G401 (cell line): ENCODE measurements at regions not wholly inside any gene's neighbourhood (a gene's known extent, or its start where the extent isn't known, plus 50 kb on each side); places are given as distances from the start of the nearest gene placed in this dataset.
"Not testable (repeated sequence)": the region's sequence is repeated elsewhere in the genome, so short reads cannot be mapped to it uniquely, and the experiment has no call there.

Experiments
- DNase-seq: peaks from one replicate; pipeline ENCODE4 v3.0.0-alpha.2; 2015; ENCODE audit warnings: low spot score
- in situ Hi-C: cut with HindIII; loops from 2 replicates; pipeline ENCODE4 v1.10.0; 2016; ENCODE audit warnings: low sequenced_read_pairs, mixed read lengths

GRCh38 chr7:119562839-119563238 is 710.1 kb upstream of the KCND2 start:
- peak; percentile 54 for DNase-seq
- in situ Hi-C loops: no loop called here

GRCh38 chr7:119571666-119572065 is 701.3 kb upstream of the KCND2 start:
- no peak for DNase-seq
- in situ Hi-C loops: no loop called here

- in situ Hi-C loops: no loop called here
- DNase-seq: peak; percentile 72
These were observed 700.8 kb upstream of the KCND2 start for GRCh38 chr7:119572132-119572531.

- DNase-seq: no peak
- in situ Hi-C loops: no loop called here
These were observed 700.4 kb upstream of the KCND2 start for GRCh38 chr7:119572541-119572940.

GRCh38 chr7:119578116-119578515 is 694.9 kb upstream of the KCND2 start:
- in situ Hi-C loops: no loop called here
- DNase-seq: no peak

- peak; percentile 68 for DNase-seq
- in situ Hi-C loops: no loop called here
These were observed 678.0 kb upstream of the KCND2 start for GRCh38 chr7:119594956-119595355.

- in situ Hi-C loops: no loop called here
- no peak for DNase-seq
These were observed 676.3 kb upstream of the KCND2 start for GRCh38 chr7:119596651-119597050.

GRCh38 chr7:119606297-119606696 is 666.7 kb upstream of the KCND2 start:
- DNase-seq: no peak
- in situ Hi-C loops: no loop called here

- in situ Hi-C loops: no loop called here
- DNase-seq: no peak
These were observed 652.2 kb upstream of the KCND2 start for GRCh38 chr7:119620769-119621168.

- in situ Hi-C loops: no loop called here
- no peak for DNase-seq
These were observed 649.5 kb upstream of the KCND2 start for GRCh38 chr7:119623427-119623826.

GRCh38 chr7:119630406-119630969 is 642.5 kb upstream of the KCND2 start:
- DNase-seq: no peak
- in situ Hi-C loops: no loop called here

- DNase-seq, in situ Hi-C loops: not testable (repeated sequence)
These were observed 639.2 kb upstream of the KCND2 start for GRCh38 chr7:119633812-119634211.

GRCh38 chr7:119640326-119640725 is 632.6 kb upstream of the KCND2 start:
- in situ Hi-C loops: no loop called here
- no peak for DNase-seq

- no peak for DNase-seq
- in situ Hi-C loops: no loop called here
These were observed 632.1 kb upstream of the KCND2 start for GRCh38 chr7:119640861-119641260.

- in situ Hi-C loops: no loop called here
- no peak for DNase-seq
These were observed 629.4 kb upstream of the KCND2 start for GRCh38 chr7:119643558-119643957.

- no peak for DNase-seq
- in situ Hi-C loops: no loop called here
These were observed 625.7 kb upstream of the KCND2 start for GRCh38 chr7:119647286-119647685.

GRCh38 chr7:119648752-119649151 is 624.2 kb upstream of the KCND2 start:
- DNase-seq, in situ Hi-C loops: not testable (repeated sequence)

GRCh38 chr7:119660080-119660479 is 612.9 kb upstream of the KCND2 start:
- in situ Hi-C loops: no loop called here

GRCh38 chr7:119664601-119665000 is 608.4 kb upstream of the KCND2 start:
- DNase-seq: no peak
- in situ Hi-C loops: no loop called here

More at GRCh38 chr7:119660080-119660479, 612.9 kb upstream of the KCND2 start:
- DNase-seq: peak; percentile 28

GRCh38 chr7:119665796-119666195 is 607.2 kb upstream of the KCND2 start:
- in situ Hi-C loops: no loop called here
- no peak for DNase-seq

GRCh38 chr7:119681336-119681735 is 591.6 kb upstream of the KCND2 start:
- DNase-seq: no peak
- in situ Hi-C loops: no loop called here

GRCh38 chr7:119684763-119685162 is 588.2 kb upstream of the KCND2 start:
- in situ Hi-C loops: no loop called here
- DNase-seq: peak; percentile 7
